Activated CD4-positive, alpha-beta memory T cell treated with anti-CD3 and anti-CD28 coated beads, Interleukin-2, amount 10 ng/mL, durations not matched to agents 7 days and 5 days (primary cell): ENCODE measurements at regions not wholly inside any gene's neighbourhood (a gene's known extent, or its start where the extent isn't known, plus 50 kb on each side); places are given as distances from the start of the nearest gene placed in this dataset.
"Not testable (repeated sequence)": the region's sequence is repeated elsewhere in the genome, so short reads cannot be mapped to it uniquely, and the experiment has no call there.

Experiments
- CTCF ChIA-PET: fragments of 350-600 bp; sonication (Branson Sonifier 250); formaldehyde crosslinking; loops from one replicate; lab custom pipeline; 2021; ENCODE audit warnings: antibody characterized with exemption, inconsistent platforms; lab: Charles Lee
- POLR2A ChIA-PET: fragments of 350-600 bp; sonication (Branson Sonifier 250); formaldehyde crosslinking; loops from one replicate; lab custom pipeline; 2021; ENCODE audit warnings: antibody characterized with exemption; lab: Charles Lee
- DNase-seq: peaks from one replicate; pipeline ENCODE4 v3.0.0-alpha.2; 2020
- H3K27ac Mint-ChIP-seq: one replicate; pipeline ENCODE4 v1.8.0; 2021; ENCODE audit warnings: mild to moderate bottlenecking, mixed read lengths
- H3K27me3 Mint-ChIP-seq: one replicate; pipeline ENCODE4 v1.8.0; 2021; ENCODE audit warnings: mixed read lengths
- H3K36me3 Mint-ChIP-seq: one replicate; pipeline ENCODE4 v1.8.0; 2021; ENCODE audit warnings: low read depth, mixed read lengths
- H3K4me1 Mint-ChIP-seq: one replicate; pipeline ENCODE4 v1.8.0; 2021; ENCODE audit warnings: mixed read lengths
- H3K4me3 Mint-ChIP-seq: one replicate; pipeline ENCODE4 v1.8.0; 2021; ENCODE audit warnings: mild to moderate bottlenecking, mixed read lengths
- H3K9me3 Mint-ChIP-seq: one replicate; pipeline ENCODE4 v1.8.0; 2021; ENCODE audit warnings: mixed read lengths

GRCh38 chr5:38607396-38607795, 51.0 kb upstream of the LIFR start:
- H3K27ac Mint-ChIP-seq = no peak overlapping the region
- H3K4me1 Mint-ChIP-seq = no peaks in the 10 kb centered on the region
- CTCF ChIA-PET = no interaction called here
- H3K4me3 Mint-ChIP-seq = no peak overlapping the region
- no peaks in the 10 kb centered on the region for H3K36me3 Mint-ChIP-seq
- POLR2A ChIA-PET = no interaction called here
- peaks cover 9% of the 10 kb centered on the region for H3K27me3 Mint-ChIP-seq
- H3K9me3 Mint-ChIP-seq = no peaks in the 10 kb centered on the region
- no peak for DNase-seq

GRCh38 chr5:38607930-38608564, 51.6 kb upstream of the LIFR start:
- Mint-ChIP-seq H3K27ac (no peak overlapping the region), H3K4me1 (no peaks in the 10 kb centered on the region), H3K4me3 (no peak overlapping the region), H3K36me3 (no peaks in the 10 kb centered on the region), H3K27me3 (peaks cover 11% of the 10 kb centered on the region), H3K9me3 (no peaks in the 10 kb centered on the region)
- CTCF ChIA-PET = interaction anchor here (0.5 kb wide), 1 partner anchor 1194 kb away, joined by 3 read pairs; no protein-coding TSS in a partner anchor
- no peak for DNase-seq
- POLR2A ChIA-PET = no interaction called here

- Mint-ChIP-seq H3K36me3 (no peaks in the 10 kb centered on the region), H3K4me1 (no peaks in the 10 kb centered on the region), H3K27me3 (peaks cover 11% of the 10 kb centered on the region), H3K27ac (no peak overlapping the region), H3K4me3 (no peak overlapping the region), H3K9me3 (no peaks in the 10 kb centered on the region)
- DNase-seq = no peak
- ChIA-PET CTCF (no interaction called here), POLR2A (no interaction called here)
These were observed 52.4 kb upstream of the LIFR start for GRCh38 chr5:38608874-38609273.

GRCh38 chr5:38612851-38613250, 56.4 kb upstream of the LIFR start:
- Mint-ChIP-seq H3K4me1 (no peaks in the 10 kb centered on the region), H3K27me3 (peaks cover 7% of the 10 kb centered on the region), H3K4me3 (no peak overlapping the region), H3K9me3 (peaks cover under 1% of the 10 kb centered on the region), H3K36me3 (no peaks in the 10 kb centered on the region), H3K27ac (no peak overlapping the region)
- DNase-seq = no peak
- ChIA-PET CTCF (no interaction called here), POLR2A (no interaction called here)

GRCh38 chr5:38613490-38613889, 57.0 kb upstream of the LIFR start:
- peaks cover 6% of the 10 kb centered on the region for H3K27me3 Mint-ChIP-seq
- no peaks in the 10 kb centered on the region for H3K36me3 Mint-ChIP-seq
- no peak overlapping the region for H3K4me3 Mint-ChIP-seq
- no peak for DNase-seq
- CTCF ChIA-PET = no interaction called here
- POLR2A ChIA-PET = no interaction called here
- H3K27ac Mint-ChIP-seq = no peak overlapping the region
- no peaks in the 10 kb centered on the region for H3K4me1 Mint-ChIP-seq
- peaks cover 4% of the 10 kb centered on the region for H3K9me3 Mint-ChIP-seq

- POLR2A ChIA-PET = no interaction called here
- CTCF ChIA-PET = no interaction called here
- Mint-ChIP-seq H3K4me1 (no peaks in the 10 kb centered on the region), H3K4me3 (no peak overlapping the region), H3K27ac (no peak overlapping the region), H3K9me3 (peaks cover 5% of the 10 kb centered on the region), H3K36me3 (no peaks in the 10 kb centered on the region), H3K27me3 (peaks cover 5% of the 10 kb centered on the region)
- DNase-seq = no peak
These were observed 57.8 kb upstream of the LIFR start for GRCh38 chr5:38613992-38614836.

GRCh38 chr5:38615042-38615441, 58.6 kb upstream of the LIFR start:
- CTCF ChIA-PET = no interaction called here

GRCh38 chr5:38615981-38616451, 59.6 kb upstream of the LIFR start:
- no peaks in the 10 kb centered on the region for H3K36me3 Mint-ChIP-seq
- DNase-seq = no peak
- no peak overlapping the region for H3K27ac Mint-ChIP-seq
- ChIA-PET CTCF (no interaction called here), POLR2A (no interaction called here)
- H3K9me3 Mint-ChIP-seq = peaks cover 8% of the 10 kb centered on the region
- peaks cover 2% of the 10 kb centered on the region for H3K27me3 Mint-ChIP-seq
- H3K4me3 Mint-ChIP-seq = no peak overlapping the region
- no peaks in the 10 kb centered on the region for H3K4me1 Mint-ChIP-seq

More at GRCh38 chr5:38615042-38615441, 58.6 kb upstream of the LIFR start:
- no peak for DNase-seq
- Mint-ChIP-seq H3K4me3 (no peak overlapping the region), H3K27me3 (peaks cover 2% of the 10 kb centered on the region), H3K27ac (no peak overlapping the region), H3K9me3 (peaks cover 7% of the 10 kb centered on the region), H3K4me1 (no peaks in the 10 kb centered on the region), H3K36me3 (no peaks in the 10 kb centered on the region)
- POLR2A ChIA-PET = no interaction called here

- Mint-ChIP-seq H3K27me3 (no peaks in the 10 kb centered on the region), H3K9me3 (peaks cover 8% of the 10 kb centered on the region), H3K27ac (no peak overlapping the region), H3K4me1 (no peaks in the 10 kb centered on the region), H3K4me3 (no peak overlapping the region), H3K36me3 (no peaks in the 10 kb centered on the region)
- DNase-seq = no peak
- ChIA-PET POLR2A (no interaction called here), CTCF (no interaction called here)
These were observed 61.7 kb upstream of the LIFR start for GRCh38 chr5:38618154-38618553.

GRCh38 chr5:38621331-38621730, 64.9 kb upstream of the LIFR start:
- DNase-seq = no peak
- no peaks in the 10 kb centered on the region for H3K36me3 Mint-ChIP-seq
- CTCF ChIA-PET = no interaction called here
- H3K4me1 Mint-ChIP-seq = no peaks in the 10 kb centered on the region
- H3K4me3 Mint-ChIP-seq = no peak overlapping the region
- no peaks in the 10 kb centered on the region for H3K27me3 Mint-ChIP-seq
- no peak overlapping the region for H3K27ac Mint-ChIP-seq
- peaks cover 8% of the 10 kb centered on the region for H3K9me3 Mint-ChIP-seq
- POLR2A ChIA-PET = no interaction called here

GRCh38 chr5:38621840-38622437, 65.5 kb upstream of the LIFR start:
- H3K9me3 Mint-ChIP-seq = peaks cover 8% of the 10 kb centered on the region
- no peak overlapping the region for H3K4me3 Mint-ChIP-seq
- H3K4me1 Mint-ChIP-seq = no peaks in the 10 kb centered on the region
- CTCF ChIA-PET = no interaction called here
- H3K36me3 Mint-ChIP-seq = no peaks in the 10 kb centered on the region
- no peak overlapping the region for H3K27ac Mint-ChIP-seq
- DNase-seq = no peak
- H3K27me3 Mint-ChIP-seq = no peaks in the 10 kb centered on the region
- POLR2A ChIA-PET = no interaction called here

- Mint-ChIP-seq H3K36me3 (no peaks in the 10 kb centered on the region), H3K9me3 (peaks cover 8% of the 10 kb centered on the region), H3K27me3 (no peaks in the 10 kb centered on the region), H3K4me1 (no peaks in the 10 kb centered on the region), H3K27ac (no peak overlapping the region), H3K4me3 (no peak overlapping the region)
- no peak for DNase-seq
- ChIA-PET POLR2A (no interaction called here), CTCF (no interaction called here)
These were observed 66.3 kb upstream of the LIFR start for GRCh38 chr5:38622723-38623129.

GRCh38 chr5:38624541-38624940, 68.1 kb upstream of the LIFR start:
- CTCF ChIA-PET, H3K9me3 Mint-ChIP-seq, H3K27ac Mint-ChIP-seq, H3K36me3 Mint-ChIP-seq, H3K4me3 Mint-ChIP-seq, DNase-seq, H3K4me1 Mint-ChIP-seq, POLR2A ChIA-PET, H3K27me3 Mint-ChIP-seq: not testable (repeated sequence)
